IPS DF 6.9 (cell line): ENCODE measurements at regions not wholly inside any gene's neighbourhood (a gene's known extent, or its start where the extent isn't known, plus 50 kb on each side); places are given as distances from the start of the nearest gene placed in this dataset.

Source experiments
- DNase-seq: peaks from one replicate; pipeline ENCODE4 v3.0.0-alpha.2; 2013; ENCODE audit warnings: low read depth, low spot score
- H3K27ac ChIP-seq: one replicate; pipeline ENCODE4 v1.5.1; 2013; ENCODE audit warnings: low read length, control low read depth
- H3K27me3 ChIP-seq: 2 replicates; pipeline ENCODE4 v1.6.1; 2013; ENCODE audit warnings: mild to moderate bottlenecking, low read length; ENCODE audit not compliant: control insufficient read depth, insufficient read depth
- H3K36me3 ChIP-seq: 2 replicates; pipeline ENCODE4 v1.6.1; 2013; ENCODE audit warnings: low read length; ENCODE audit not compliant: control insufficient read depth, insufficient read depth
- H3K4me1 ChIP-seq: 2 replicates; pipeline ENCODE4 v1.6.1; 2013; ENCODE audit warnings: low read length; ENCODE audit not compliant: control insufficient read depth, insufficient read depth
- H3K4me3 ChIP-seq: 2 replicates; pipeline ENCODE4 v1.5.1; 2013; ENCODE audit warnings: mild to moderate bottlenecking, low read length
- H3K9me3 ChIP-seq: 2 replicates; pipeline ENCODE4 v1.6.1; 2013; ENCODE audit warnings: low read length, inconsistent platforms; ENCODE audit not compliant: control insufficient read depth, insufficient read depth
- WGBS: extraction: QIAGEN DNeasy Blood & Tissue Kit; methylation state at CpG from one replicate; pipeline ENCODE4 v1.1.7; 2013; ENCODE audit warnings: mixed read lengths, missing lambda C conversion rate; ENCODE audit not compliant: insufficient read length, insufficient coverage; 5-methylcytosine and 5-hydroxymethylcytosine counted together

- no CpG with 5 or more reads among the region's 4 CpGs for WGBS
- DNase-seq = no peak
Measured at GRCh38 chr1:87968197-87968955, 639.7 kb downstream of the LMO4 start.

GRCh38 chr1:87969040-87969439 is 640.4 kb downstream of the LMO4 start:
- Histone ChIP-seq H3K4me1 (peaks cover 3% of the 10 kb centered on the region; the same call in 1 of the 2 replicates), H3K27me3 (no peaks in the 10 kb centered on the region), H3K4me3 (no peak overlapping the region), H3K36me3 (no peaks in the 10 kb centered on the region), H3K27ac (no peak overlapping the region), H3K9me3 (no peaks in the 10 kb centered on the region)
- DNase-seq = no peak
- no CpG with 5 or more reads among the region's 2 CpGs for WGBS

More at GRCh38 chr1:87968197-87968955, 639.7 kb downstream of the LMO4 start:
- Histone ChIP-seq H3K4me3 (no peak overlapping the region), H3K27ac (no peak overlapping the region), H3K9me3 (no peaks in the 10 kb centered on the region), H3K27me3 (no peaks in the 10 kb centered on the region), H3K4me1 (peaks cover 3% of the 10 kb centered on the region; the same call in 1 of the 2 replicates), H3K36me3 (no peaks in the 10 kb centered on the region)

- WGBS = no CpG with 5 or more reads among the region's 3 CpGs
- Histone ChIP-seq H3K27ac (no peak overlapping the region), H3K4me3 (no peak overlapping the region), H3K27me3 (no peaks in the 10 kb centered on the region), H3K9me3 (no peaks in the 10 kb centered on the region), H3K4me1 (peaks cover 3% of the 10 kb centered on the region; the same call in 1 of the 2 replicates), H3K36me3 (no peaks in the 10 kb centered on the region)
- DNase-seq = no peak
Measured at GRCh38 chr1:87972811-87973210, 644.1 kb downstream of the LMO4 start.

- no peak overlapping the region for H3K27ac ChIP-seq
- no peak for DNase-seq
- H3K4me1 ChIP-seq = no peaks in the 10 kb centered on the region; the same call in 1 of the 2 replicates
- H3K9me3 ChIP-seq = no peaks in the 10 kb centered on the region
- no CpG with 5 or more reads among the region's 3 CpGs for WGBS
- H3K27me3 ChIP-seq = no peaks in the 10 kb centered on the region
- no peak overlapping the region for H3K4me3 ChIP-seq
- no peaks in the 10 kb centered on the region for H3K36me3 ChIP-seq
Measured at GRCh38 chr1:87973896-87974295, 645.2 kb downstream of the LMO4 start.

GRCh38 chr1:87976316-87976715 is 647.6 kb downstream of the LMO4 start:
- H3K27ac ChIP-seq = no peak overlapping the region
- no peak overlapping the region for H3K4me3 ChIP-seq
- no peaks in the 10 kb centered on the region for H3K9me3 ChIP-seq
- H3K4me1 ChIP-seq = no peaks in the 10 kb centered on the region; the same call in 1 of the 2 replicates
- H3K36me3 ChIP-seq = no peaks in the 10 kb centered on the region
- DNase-seq = no peak
- H3K27me3 ChIP-seq = no peaks in the 10 kb centered on the region

GRCh38 chr1:87977145-87977544 is 648.5 kb downstream of the LMO4 start:
- no peak overlapping the region for H3K4me3 ChIP-seq
- no peak for DNase-seq
- H3K4me1 ChIP-seq = no peaks in the 10 kb centered on the region; the same call in 1 of the 2 replicates
- H3K36me3 ChIP-seq = no peaks in the 10 kb centered on the region
- WGBS = no CpG with 5 or more reads among the region's 2 CpGs
- no peaks in the 10 kb centered on the region for H3K9me3 ChIP-seq
- H3K27me3 ChIP-seq = no peaks in the 10 kb centered on the region
- no peak overlapping the region for H3K27ac ChIP-seq

GRCh38 chr1:87979079-87979478 is 650.4 kb downstream of the LMO4 start:
- Histone ChIP-seq H3K9me3 (no peaks in the 10 kb centered on the region), H3K4me1 (no peaks in the 10 kb centered on the region), H3K4me3 (no peak overlapping the region), H3K27me3 (no peaks in the 10 kb centered on the region), H3K27ac (no peak overlapping the region), H3K36me3 (no peaks in the 10 kb centered on the region)
- DNase-seq = no peak
- WGBS = no CpG with 5 or more reads among the region's 2 CpGs

- Histone ChIP-seq H3K36me3 (no peaks in the 10 kb centered on the region), H3K4me1 (no peaks in the 10 kb centered on the region), H3K4me3 (no peak overlapping the region), H3K9me3 (no peaks in the 10 kb centered on the region), H3K27me3 (no peaks in the 10 kb centered on the region), H3K27ac (no peak overlapping the region)
- WGBS = no CpG with 5 or more reads among the region's 3 CpGs
- DNase-seq = no peak
Measured at GRCh38 chr1:87980494-87980893, 651.8 kb downstream of the LMO4 start.

GRCh38 chr1:87981386-87981785 is 652.7 kb downstream of the LMO4 start:
- no peaks in the 10 kb centered on the region for H3K4me1 ChIP-seq
- no peak for DNase-seq
- no peak overlapping the region for H3K4me3 ChIP-seq
- WGBS = 100% methylated on average over 1 of the region's 2 CpGs
- no peak overlapping the region for H3K27ac ChIP-seq
- H3K27me3 ChIP-seq = no peaks in the 10 kb centered on the region
- H3K36me3 ChIP-seq = no peaks in the 10 kb centered on the region
- H3K9me3 ChIP-seq = no peaks in the 10 kb centered on the region

- Histone ChIP-seq H3K4me1 (no peaks in the 10 kb centered on the region), H3K9me3 (no peaks in the 10 kb centered on the region), H3K27me3 (no peaks in the 10 kb centered on the region), H3K4me3 (no peak overlapping the region), H3K36me3 (no peaks in the 10 kb centered on the region), H3K27ac (no peak overlapping the region)
- no CpG with 5 or more reads among the region's 1 CpG for WGBS
- no peak for DNase-seq
Measured at GRCh38 chr1:87981810-87982209, 653.1 kb downstream of the LMO4 start.

- no peak overlapping the region for H3K27ac ChIP-seq
- no peaks in the 10 kb centered on the region for H3K9me3 ChIP-seq
- no CpG with 5 or more reads among the region's 1 CpG for WGBS
Measured at GRCh38 chr1:87983841-87984240, 655.2 kb downstream of the LMO4 start.

More at GRCh38 chr1:87983841-87984240, 655.2 kb downstream of the LMO4 start:
- Histone ChIP-seq H3K4me1 (no peaks in the 10 kb centered on the region), H3K36me3 (no peaks in the 10 kb centered on the region), H3K27me3 (no peaks in the 10 kb centered on the region), H3K4me3 (no peak overlapping the region)
- no peak for DNase-seq
